ENCODE measurements at regions not wholly inside any gene's neighbourhood (a gene's known extent, or its start where the extent isn't known, plus 50 kb on each side); places are given as distances from the start of the nearest gene placed in this dataset.

DNA sequence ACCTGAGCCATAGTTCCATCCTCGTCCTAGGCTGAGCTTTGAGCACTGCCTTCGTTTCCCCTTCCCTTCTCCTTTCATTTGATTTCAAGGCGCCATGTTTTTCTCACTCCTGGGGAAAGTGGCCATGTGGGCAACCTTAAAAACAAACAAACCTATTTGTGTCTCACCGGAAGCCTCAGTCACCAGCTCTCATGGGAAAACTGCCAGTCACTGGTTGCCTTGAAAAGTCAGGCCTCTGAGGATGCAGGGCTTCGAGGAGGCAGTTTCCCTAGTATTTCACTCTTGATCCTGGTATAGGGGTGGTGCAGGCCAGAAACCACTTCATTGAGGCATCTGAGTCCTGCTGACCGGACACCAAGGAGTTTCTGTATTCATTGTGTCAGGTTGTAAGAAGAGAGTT is 59.2 kb upstream of the TRIB2 start:
- TF ChIP-seq, protein P1, sequence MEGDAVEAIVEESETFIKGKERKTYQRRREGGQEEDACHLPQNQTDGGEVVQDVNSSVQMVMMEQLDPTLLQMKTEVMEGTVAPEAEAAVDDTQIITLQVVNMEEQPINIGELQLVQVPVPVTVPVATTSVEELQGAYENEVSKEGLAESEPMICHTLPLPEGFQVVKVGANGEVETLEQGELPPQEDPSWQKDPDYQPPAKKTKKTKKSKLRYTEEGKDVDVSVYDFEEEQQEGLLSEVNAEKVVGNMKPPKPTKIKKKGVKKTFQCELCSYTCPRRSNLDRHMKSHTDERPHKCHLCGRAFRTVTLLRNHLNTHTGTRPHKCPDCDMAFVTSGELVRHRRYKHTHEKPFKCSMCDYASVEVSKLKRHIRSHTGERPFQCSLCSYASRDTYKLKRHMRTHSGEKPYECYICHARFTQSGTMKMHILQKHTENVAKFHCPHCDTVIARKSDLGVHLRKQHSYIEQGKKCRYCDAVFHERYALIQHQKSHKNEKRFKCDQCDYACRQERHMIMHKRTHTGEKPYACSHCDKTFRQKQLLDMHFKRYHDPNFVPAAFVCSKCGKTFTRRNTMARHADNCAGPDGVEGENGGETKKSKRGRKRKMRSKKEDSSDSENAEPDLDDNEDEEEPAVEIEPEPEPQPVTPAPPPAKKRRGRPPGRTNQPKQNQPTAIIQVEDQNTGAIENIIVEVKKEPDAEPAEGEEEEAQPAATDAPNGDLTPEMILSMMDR (IDR thresholded peaks at IDR 0.05): no peak
- no peak for TF ChIP-seq POLR2AphosphoS5 (IDR thresholded peaks at IDR 0.05; ENCODE audit: low read depth, low read length)

Measured in Panc1 (cell line).